SH-SY5Y (cell line): ENCODE measurements at regions not wholly inside any gene's neighbourhood (a gene's known extent, or its start where the extent isn't known, plus 50 kb on each side); places are given as distances from the start of the nearest gene placed in this dataset.

Source experiments
- GATA2 ChIP-seq: IDR thresholded peaks from 2 replicates; pipeline ENCODE4 v1.6.1; 2011; ENCODE audit warnings: mild to moderate bottlenecking, low read depth, low read length
- GATA3 ChIP-seq: IDR thresholded peaks from 2 replicates; pipeline ENCODE4 v1.6.1; 2011; ENCODE audit warnings: low read depth, mild to moderate bottlenecking, low read length, moderate library complexity

- TF ChIP-seq GATA2 (no peak), GATA3 (no peak)
Measured at GRCh38 chr9:13424872-13425271, 145.4 kb upstream of the MPDZ start.
